ENCODE measurements at regions not wholly inside any gene's neighbourhood (a gene's known extent, or its start where the extent isn't known, plus 50 kb on each side); places are given as distances from the start of the nearest gene placed in this dataset.

GRCh38 chr1:73749996-73750395 lies 448.0 kb downstream of the LRRIQ3 start:
- no peak for DNase-seq
- Histone ChIP-seq H3K4me3 (no peak overlapping the region), H3K9me3 (no peaks in the 10 kb centered on the region), H3K27me3 (no peaks in the 10 kb centered on the region), H3K4me1 (no peaks in the 10 kb centered on the region), H3K36me3 (ENCODE audit: low read depth, missing control alignments) (no peaks in the 10 kb centered on the region), H3K27ac (no peak overlapping the region)
- no peak for TF ChIP-seq POLR2A (IDR thresholded peaks at IDR 0.05)
- TF ChIP-seq CTCF (IDR thresholded peaks at IDR 0.05) = no peak
- intact Hi-C loops (cut with DNase I; ENCODE audit: low total_unique reads) = no loop called here

GRCh38 chr1:73744985-73745384 lies 453.0 kb downstream of the LRRIQ3 start:
- Histone ChIP-seq H3K27me3 (no peaks in the 10 kb centered on the region), H3K9me3 (no peaks in the 10 kb centered on the region), H3K4me3 (no peak overlapping the region), H3K36me3 (ENCODE audit: low read depth, missing control alignments) (no peaks in the 10 kb centered on the region), H3K27ac (no peak overlapping the region), H3K4me1 (no peaks in the 10 kb centered on the region)
- TF ChIP-seq CTCF (IDR thresholded peaks at IDR 0.05) = no peak
- no peak for TF ChIP-seq POLR2A (IDR thresholded peaks at IDR 0.05)
- no peak for DNase-seq
- intact Hi-C loops (cut with DNase I; ENCODE audit: low total_unique reads) = no loop called here

GRCh38 chr1:73736125-73736524 lies 461.9 kb downstream of the LRRIQ3 start:
- Histone ChIP-seq H3K4me3 (no peak overlapping the region), H3K36me3 (ENCODE audit: low read depth, missing control alignments) (no peaks in the 10 kb centered on the region), H3K27ac (no peak overlapping the region), H3K27me3 (no peaks in the 10 kb centered on the region), H3K4me1 (no peaks in the 10 kb centered on the region), H3K9me3 (no peaks in the 10 kb centered on the region)
- TF ChIP-seq POLR2A (IDR thresholded peaks at IDR 0.05) = no peak
- no peak for TF ChIP-seq CTCF (IDR thresholded peaks at IDR 0.05)
- intact Hi-C loops (cut with DNase I; ENCODE audit: low total_unique reads) = no loop called here
- no peak for DNase-seq
- WGBS, 2 donors = 71 to 74% methylated on average over 2 of the region's 2 CpGs

- no peaks in the 10 kb centered on the region for H3K9me3 ChIP-seq
- TF ChIP-seq CTCF (IDR thresholded peaks at IDR 0.05) (no peak), POLR2A (IDR thresholded peaks at IDR 0.05) (no peak)
- DNase-seq = no peak
- no peaks in the 10 kb centered on the region for H3K27me3 ChIP-seq
- intact Hi-C loops (cut with DNase I; ENCODE audit: low total_unique reads) = no loop called here
- no peak overlapping the region for H3K27ac ChIP-seq
- no peak overlapping the region for H3K4me3 ChIP-seq
- no peaks in the 10 kb centered on the region for H3K4me1 ChIP-seq
- H3K36me3 ChIP-seq (ENCODE audit: low read depth, missing control alignments) = no peaks in the 10 kb centered on the region
Observed at GRCh38 chr1:73727036-73727435, 470.9 kb downstream of the LRRIQ3 start.

GRCh38 chr1:73722055-73722454 lies 475.9 kb downstream of the LRRIQ3 start:
- 92% methylated on average over 1 of the region's 1 CpG for WGBS, 2 donors
- no peak for TF ChIP-seq POLR2A (IDR thresholded peaks at IDR 0.05)
- no peak for TF ChIP-seq CTCF (IDR thresholded peaks at IDR 0.05)

More at GRCh38 chr1:73722055-73722454, 475.9 kb downstream of the LRRIQ3 start:
- no peaks in the 10 kb centered on the region for H3K4me1 ChIP-seq
- H3K27me3 ChIP-seq = no peaks in the 10 kb centered on the region
- DNase-seq = no peak
- intact Hi-C loops (cut with DNase I; ENCODE audit: low total_unique reads) = no loop called here
- no peak overlapping the region for H3K4me3 ChIP-seq
- H3K9me3 ChIP-seq = no peaks in the 10 kb centered on the region
- no peak overlapping the region for H3K27ac ChIP-seq
- H3K36me3 ChIP-seq (ENCODE audit: low read depth, missing control alignments) = no peaks in the 10 kb centered on the region

All from testis (tissue), 2 donors.